ENCODE measurements at regions not wholly inside any gene's neighbourhood (a gene's known extent, or its start where the extent isn't known, plus 50 kb on each side); places are given as distances from the start of the nearest gene placed in this dataset.

- TF ChIP-seq POLR2AphosphoS5 (IDR thresholded peaks at IDR 0.05): no peak
- TF ChIP-seq CTCF (IDR thresholded peaks at IDR 0.05): no peak
- no peak for TF ChIP-seq EP300 (IDR thresholded peaks at IDR 0.05)
- TF ChIP-seq POLR2A (IDR thresholded peaks at IDR 0.05): no peak
These were observed 379.5 kb downstream of the ZIC3 start for GRCh38 chrX:137945470-137945869.
